K562 (cell line): ENCODE measurements at regions not wholly inside any gene's neighbourhood (a gene's known extent, or its start where the extent isn't known, plus 50 kb on each side); places are given as distances from the start of the nearest gene placed in this dataset.

ENCODE experiments used
- FOXP1 ChIP-seq: sonication (generic); formaldehyde crosslinking; IDR thresholded peaks from 2 replicates; pipeline ENCODE4 v1.8.0; 2022; ENCODE audit warnings: mild to moderate bottlenecking, missing genetic modification reagents
- ILF3 ChIP-seq: fragments of 450-650 bp; IDR thresholded peaks from 2 replicates; pipeline ENCODE4 v1.6.1; 2018; ENCODE audit warnings: antibody characterized with exemption, mild to moderate bottlenecking, moderate library complexity, borderline replicate concordance
- PCBP1 ChIP-seq: fragments of 200-400 bp; formaldehyde crosslinking; IDR thresholded peaks from 2 replicates; pipeline ENCODE4 v1.6.1; 2018; ENCODE audit warnings: mild to moderate bottlenecking, low read depth, low read length; ENCODE audit not compliant: poor library complexity, severe bottlenecking
- SMARCA4 ChIP-seq: fragments of 450-650 bp; IDR thresholded peaks from 2 replicates; pipeline ENCODE4 v1.6.1; 2016
- ZSCAN29 ChIP-seq: fragments of 450-650 bp; IDR thresholded peaks from 2 replicates; pipeline ENCODE4 v1.6.1; 2017
- TF ChIP-seq, protein P1 (sequence below): fragments of 150-350 bp; conservative IDR thresholded peaks from 2 replicates; pipeline ENCODE4 v1.6.1; 2014; ENCODE audit warnings: low read length
- TF ChIP-seq, protein P2 (sequence below): fragments of 450-650 bp; formaldehyde crosslinking; IDR thresholded peaks from 2 replicates; pipeline ENCODE4 v1.4.0; 2022; ENCODE audit warnings: missing genetic modification characterization
- TF ChIP-seq, protein P3 (sequence below): sonication (generic); formaldehyde crosslinking; IDR thresholded peaks from 2 replicates; pipeline ENCODE4 v1.8.1; 2023; ENCODE audit warnings: missing genetic modification reagents, mild to moderate bottlenecking, borderline replicate concordance
- TF ChIP-seq, protein P4 (sequence below), 2 experiments: fragments of 450-650 bp in 1 of 2; IDR thresholded peaks; 2 replicates each; pipeline ENCODE4 v1.6.1; 2011 to 2017; ENCODE audit warnings: low read depth in 2 of 2, antibody characterized with exemption in 1 of 2, borderline replicate concordance in 1 of 2, low read length in 1 of 2, mild to moderate bottlenecking in 1 of 2, mixed read lengths in 1 of 2; ENCODE audit not compliant: control insufficient read depth in 1 of 2

DNA sequence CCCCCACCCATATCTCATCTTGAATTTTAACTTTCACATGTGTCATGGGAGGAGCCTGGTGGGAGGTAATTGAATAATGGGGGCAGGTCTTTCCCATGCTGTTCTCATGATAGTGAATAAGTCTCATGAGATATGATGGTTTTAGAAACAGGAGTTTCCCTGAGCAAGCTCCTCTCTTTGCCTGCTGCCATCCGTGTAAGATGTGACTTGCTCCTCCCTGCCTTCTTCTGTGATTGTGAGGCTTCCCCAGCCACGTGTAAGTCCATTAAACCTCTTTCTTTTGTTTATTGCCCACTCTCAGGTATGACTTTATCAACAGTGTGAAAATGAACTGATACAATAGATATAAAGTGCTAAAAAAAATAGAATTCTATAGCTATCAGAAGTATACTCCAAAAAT lies 168.8 kb downstream of the CXCL12 start (continued):
- TF ChIP-seq PCBP1 (no peak), ILF3 (no peak), ZSCAN29 (no peak), FOXP1 (CRISPR knock-in tag) (no peak), SMARCA4 (no peak)
- TF ChIP-seq, protein P1, sequence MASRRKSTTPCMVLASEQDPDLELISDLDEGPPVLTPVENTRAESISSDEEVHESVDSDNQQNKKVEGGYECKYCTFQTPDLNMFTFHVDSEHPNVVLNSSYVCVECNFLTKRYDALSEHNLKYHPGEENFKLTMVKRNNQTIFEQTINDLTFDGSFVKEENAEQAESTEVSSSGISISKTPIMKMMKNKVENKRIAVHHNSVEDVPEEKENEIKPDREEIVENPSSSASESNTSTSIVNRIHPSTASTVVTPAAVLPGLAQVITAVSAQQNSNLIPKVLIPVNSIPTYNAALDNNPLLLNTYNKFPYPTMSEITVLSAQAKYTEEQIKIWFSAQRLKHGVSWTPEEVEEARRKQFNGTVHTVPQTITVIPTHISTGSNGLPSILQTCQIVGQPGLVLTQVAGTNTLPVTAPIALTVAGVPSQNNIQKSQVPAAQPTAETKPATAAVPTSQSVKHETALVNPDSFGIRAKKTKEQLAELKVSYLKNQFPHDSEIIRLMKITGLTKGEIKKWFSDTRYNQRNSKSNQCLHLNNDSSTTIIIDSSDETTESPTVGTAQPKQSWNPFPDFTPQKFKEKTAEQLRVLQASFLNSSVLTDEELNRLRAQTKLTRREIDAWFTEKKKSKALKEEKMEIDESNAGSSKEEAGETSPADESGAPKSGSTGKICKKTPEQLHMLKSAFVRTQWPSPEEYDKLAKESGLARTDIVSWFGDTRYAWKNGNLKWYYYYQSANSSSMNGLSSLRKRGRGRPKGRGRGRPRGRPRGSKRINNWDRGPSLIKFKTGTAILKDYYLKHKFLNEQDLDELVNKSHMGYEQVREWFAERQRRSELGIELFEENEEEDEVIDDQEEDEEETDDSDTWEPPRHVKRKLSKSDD = no peak
- TF ChIP-seq, protein P2, sequence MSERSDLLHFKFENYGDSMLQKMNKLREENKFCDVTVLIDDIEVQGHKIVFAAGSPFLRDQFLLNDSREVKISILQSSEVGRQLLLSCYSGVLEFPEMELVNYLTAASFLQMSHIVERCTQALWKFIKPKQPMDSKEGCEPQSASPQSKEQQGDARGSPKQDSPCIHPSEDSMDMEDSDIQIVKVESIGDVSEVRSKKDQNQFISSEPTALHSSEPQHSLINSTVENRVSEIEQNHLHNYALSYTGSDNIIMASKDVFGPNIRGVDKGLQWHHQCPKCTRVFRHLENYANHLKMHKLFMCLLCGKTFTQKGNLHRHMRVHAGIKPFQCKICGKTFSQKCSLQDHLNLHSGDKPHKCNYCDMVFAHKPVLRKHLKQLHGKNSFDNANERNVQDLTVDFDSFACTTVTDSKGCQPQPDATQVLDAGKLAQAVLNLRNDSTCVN (CRISPR knock-in tag) = no peak
- TF ChIP-seq, protein P3, sequence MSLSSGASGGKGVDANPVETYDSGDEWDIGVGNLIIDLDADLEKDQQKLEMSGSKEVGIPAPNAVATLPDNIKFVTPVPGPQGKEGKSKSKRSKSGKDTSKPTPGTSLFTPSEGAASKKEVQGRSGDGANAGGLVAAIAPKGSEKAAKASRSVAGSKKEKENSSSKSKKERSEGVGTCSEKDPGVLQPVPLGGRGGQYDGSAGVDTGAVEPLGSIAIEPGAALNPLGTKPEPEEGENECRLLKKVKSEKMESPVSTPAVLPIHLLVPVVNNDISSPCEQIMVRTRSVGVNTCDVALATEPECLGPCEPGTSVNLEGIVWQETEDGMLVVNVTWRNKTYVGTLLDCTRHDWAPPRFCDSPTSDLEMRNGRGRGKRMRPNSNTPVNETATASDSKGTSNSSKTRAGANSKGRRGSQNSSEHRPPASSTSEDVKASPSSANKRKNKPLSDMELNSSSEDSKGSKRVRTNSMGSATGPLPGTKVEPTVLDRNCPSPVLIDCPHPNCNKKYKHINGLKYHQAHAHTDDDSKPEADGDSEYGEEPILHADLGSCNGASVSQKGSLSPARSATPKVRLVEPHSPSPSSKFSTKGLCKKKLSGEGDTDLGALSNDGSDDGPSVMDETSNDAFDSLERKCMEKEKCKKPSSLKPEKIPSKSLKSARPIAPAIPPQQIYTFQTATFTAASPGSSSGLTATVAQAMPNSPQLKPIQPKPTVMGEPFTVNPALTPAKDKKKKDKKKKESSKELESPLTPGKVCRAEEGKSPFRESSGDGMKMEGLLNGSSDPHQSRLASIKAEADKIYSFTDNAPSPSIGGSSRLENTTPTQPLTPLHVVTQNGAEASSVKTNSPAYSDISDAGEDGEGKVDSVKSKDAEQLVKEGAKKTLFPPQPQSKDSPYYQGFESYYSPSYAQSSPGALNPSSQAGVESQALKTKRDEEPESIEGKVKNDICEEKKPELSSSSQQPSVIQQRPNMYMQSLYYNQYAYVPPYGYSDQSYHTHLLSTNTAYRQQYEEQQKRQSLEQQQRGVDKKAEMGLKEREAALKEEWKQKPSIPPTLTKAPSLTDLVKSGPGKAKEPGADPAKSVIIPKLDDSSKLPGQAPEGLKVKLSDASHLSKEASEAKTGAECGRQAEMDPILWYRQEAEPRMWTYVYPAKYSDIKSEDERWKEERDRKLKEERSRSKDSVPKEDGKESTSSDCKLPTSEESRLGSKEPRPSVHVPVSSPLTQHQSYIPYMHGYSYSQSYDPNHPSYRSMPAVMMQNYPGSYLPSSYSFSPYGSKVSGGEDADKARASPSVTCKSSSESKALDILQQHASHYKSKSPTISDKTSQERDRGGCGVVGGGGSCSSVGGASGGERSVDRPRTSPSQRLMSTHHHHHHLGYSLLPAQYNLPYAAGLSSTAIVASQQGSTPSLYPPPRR = no peak
- TF ChIP-seq, protein P4, sequence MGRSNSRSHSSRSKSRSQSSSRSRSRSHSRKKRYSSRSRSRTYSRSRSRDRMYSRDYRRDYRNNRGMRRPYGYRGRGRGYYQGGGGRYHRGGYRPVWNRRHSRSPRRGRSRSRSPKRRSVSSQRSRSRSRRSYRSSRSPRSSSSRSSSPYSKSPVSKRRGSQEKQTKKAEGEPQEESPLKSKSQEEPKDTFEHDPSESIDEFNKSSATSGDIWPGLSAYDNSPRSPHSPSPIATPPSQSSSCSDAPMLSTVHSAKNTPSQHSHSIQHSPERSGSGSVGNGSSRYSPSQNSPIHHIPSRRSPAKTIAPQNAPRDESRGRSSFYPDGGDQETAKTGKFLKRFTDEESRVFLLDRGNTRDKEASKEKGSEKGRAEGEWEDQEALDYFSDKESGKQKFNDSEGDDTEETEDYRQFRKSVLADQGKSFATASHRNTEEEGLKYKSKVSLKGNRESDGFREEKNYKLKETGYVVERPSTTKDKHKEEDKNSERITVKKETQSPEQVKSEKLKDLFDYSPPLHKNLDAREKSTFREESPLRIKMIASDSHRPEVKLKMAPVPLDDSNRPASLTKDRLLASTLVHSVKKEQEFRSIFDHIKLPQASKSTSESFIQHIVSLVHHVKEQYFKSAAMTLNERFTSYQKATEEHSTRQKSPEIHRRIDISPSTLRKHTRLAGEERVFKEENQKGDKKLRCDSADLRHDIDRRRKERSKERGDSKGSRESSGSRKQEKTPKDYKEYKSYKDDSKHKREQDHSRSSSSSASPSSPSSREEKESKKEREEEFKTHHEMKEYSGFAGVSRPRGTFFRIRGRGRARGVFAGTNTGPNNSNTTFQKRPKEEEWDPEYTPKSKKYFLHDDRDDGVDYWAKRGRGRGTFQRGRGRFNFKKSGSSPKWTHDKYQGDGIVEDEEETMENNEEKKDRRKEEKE (IDR thresholded peaks at IDR 0.05; ENCODE audit: borderline replicate concordance in 1 of 2, control insufficient read depth in 1 of 2, low read depth in 2 of 2, low read length in 1 of 2) = no peak
